ENCODE measurements at regions not wholly inside any gene's neighbourhood (a gene's known extent, or its start where the extent isn't known, plus 50 kb on each side); places are given as distances from the start of the nearest gene placed in this dataset.

DNA sequence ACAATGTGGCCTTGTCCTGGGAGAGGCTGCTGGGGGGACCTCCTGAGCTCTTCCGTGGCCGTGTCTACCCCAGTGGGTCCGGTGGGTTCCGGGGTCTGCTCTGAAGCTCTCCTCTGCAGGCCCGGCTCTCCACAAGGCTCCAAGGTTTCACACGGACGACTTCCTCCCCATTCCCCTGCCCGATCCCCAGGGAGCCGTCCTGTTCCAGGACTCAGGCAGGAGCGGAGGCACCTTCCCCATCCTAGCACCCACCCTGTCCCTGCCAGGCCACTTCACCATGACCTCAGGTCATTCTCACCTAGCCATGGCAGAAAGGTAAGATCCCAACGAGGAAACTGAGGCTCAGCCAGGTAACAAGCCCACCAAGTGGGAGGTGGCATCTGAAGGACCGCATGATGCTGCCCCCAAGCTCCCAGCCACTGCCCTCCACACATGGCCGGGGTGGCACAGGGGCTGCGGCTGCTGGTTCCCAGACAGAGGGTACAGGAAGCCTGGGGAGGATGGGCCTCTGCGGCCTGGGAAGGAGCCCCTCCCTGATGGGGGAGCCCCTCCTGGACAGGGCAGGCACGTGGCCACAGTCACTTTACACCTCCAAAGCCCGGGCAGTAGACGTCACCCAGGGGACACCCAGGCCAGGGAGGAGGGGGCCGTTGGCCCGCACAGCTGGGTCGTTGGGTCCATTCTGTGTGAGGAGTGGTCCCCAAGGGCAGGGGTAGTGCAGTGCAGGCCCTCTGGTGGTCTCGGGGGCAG, 274.0 kb downstream of the NDUFA10 start:
- no peak overlapping the region for H3K27ac ChIP-seq (ENCODE audit: poor library complexity, severe bottlenecking)
- no peak for DNase-seq (ENCODE audit: low spot score)
- no peak for ATAC-seq (ENCODE audit: low read depth)
- H3K9me3 ChIP-seq (ENCODE audit: severe bottlenecking): no peaks in the 10 kb centered on the region
- H3K4me3 ChIP-seq (ENCODE audit: severe bottlenecking): no peak overlapping the region
- no peaks in the 10 kb centered on the region for H3K27me3 ChIP-seq (ENCODE audit: insufficient read depth, poor library complexity, severe bottlenecking)
- H3K4me1 ChIP-seq (ENCODE audit: insufficient read depth, poor library complexity, severe bottlenecking): no peaks in the 10 kb centered on the region
- TF ChIP-seq, protein P1, sequence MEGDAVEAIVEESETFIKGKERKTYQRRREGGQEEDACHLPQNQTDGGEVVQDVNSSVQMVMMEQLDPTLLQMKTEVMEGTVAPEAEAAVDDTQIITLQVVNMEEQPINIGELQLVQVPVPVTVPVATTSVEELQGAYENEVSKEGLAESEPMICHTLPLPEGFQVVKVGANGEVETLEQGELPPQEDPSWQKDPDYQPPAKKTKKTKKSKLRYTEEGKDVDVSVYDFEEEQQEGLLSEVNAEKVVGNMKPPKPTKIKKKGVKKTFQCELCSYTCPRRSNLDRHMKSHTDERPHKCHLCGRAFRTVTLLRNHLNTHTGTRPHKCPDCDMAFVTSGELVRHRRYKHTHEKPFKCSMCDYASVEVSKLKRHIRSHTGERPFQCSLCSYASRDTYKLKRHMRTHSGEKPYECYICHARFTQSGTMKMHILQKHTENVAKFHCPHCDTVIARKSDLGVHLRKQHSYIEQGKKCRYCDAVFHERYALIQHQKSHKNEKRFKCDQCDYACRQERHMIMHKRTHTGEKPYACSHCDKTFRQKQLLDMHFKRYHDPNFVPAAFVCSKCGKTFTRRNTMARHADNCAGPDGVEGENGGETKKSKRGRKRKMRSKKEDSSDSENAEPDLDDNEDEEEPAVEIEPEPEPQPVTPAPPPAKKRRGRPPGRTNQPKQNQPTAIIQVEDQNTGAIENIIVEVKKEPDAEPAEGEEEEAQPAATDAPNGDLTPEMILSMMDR (IDR thresholded peaks at IDR 0.05; ENCODE audit: poor library complexity, severe bottlenecking): no peak
- no peaks in the 10 kb centered on the region for H3K36me3 ChIP-seq (ENCODE audit: low read depth)

GRCh38 chr2:239750045-239750835, 274.9 kb downstream of the NDUFA10 start:
- H3K36me3 ChIP-seq (ENCODE audit: low read depth): no peaks in the 10 kb centered on the region
- H3K9me3 ChIP-seq (ENCODE audit: severe bottlenecking): no peaks in the 10 kb centered on the region
- ATAC-seq (ENCODE audit: low read depth): no peak
- H3K27ac ChIP-seq (ENCODE audit: poor library complexity, severe bottlenecking): no peak overlapping the region
- H3K4me1 ChIP-seq (ENCODE audit: insufficient read depth, poor library complexity, severe bottlenecking): no peaks in the 10 kb centered on the region
- TF ChIP-seq, protein P1 (IDR thresholded peaks at IDR 0.05; ENCODE audit: poor library complexity, severe bottlenecking): no peak
- DNase-seq (ENCODE audit: low spot score): no peak
- H3K27me3 ChIP-seq (ENCODE audit: insufficient read depth, poor library complexity, severe bottlenecking): peaks cover 6% of the 10 kb centered on the region
- H3K4me3 ChIP-seq (ENCODE audit: severe bottlenecking): no peak overlapping the region

GRCh38 chr2:239749272-239749873, 275.8 kb downstream of the NDUFA10 start:
- Histone ChIP-seq H3K36me3 (ENCODE audit: low read depth) (no peaks in the 10 kb centered on the region), H3K4me3 (ENCODE audit: severe bottlenecking) (no peak overlapping the region)
- TF ChIP-seq, protein P1 (IDR thresholded peaks at IDR 0.05; ENCODE audit: poor library complexity, severe bottlenecking): no peak

GRCh38 chr2:239748811-239749210, 276.3 kb downstream of the NDUFA10 start:
- ATAC-seq (ENCODE audit: low read depth) (no peak), DNase-seq (ENCODE audit: low spot score) (no peak)
- H3K27me3 ChIP-seq (ENCODE audit: insufficient read depth, poor library complexity, severe bottlenecking): peaks cover 8% of the 10 kb centered on the region
- H3K4me3 ChIP-seq (ENCODE audit: severe bottlenecking): no peak overlapping the region
- H3K27ac ChIP-seq (ENCODE audit: poor library complexity, severe bottlenecking): no peak overlapping the region
- no peaks in the 10 kb centered on the region for H3K9me3 ChIP-seq (ENCODE audit: severe bottlenecking)
- H3K36me3 ChIP-seq (ENCODE audit: low read depth): no peaks in the 10 kb centered on the region
- TF ChIP-seq, protein P1 (IDR thresholded peaks at IDR 0.05; ENCODE audit: poor library complexity, severe bottlenecking): no peak
- no peaks in the 10 kb centered on the region for H3K4me1 ChIP-seq (ENCODE audit: insufficient read depth, poor library complexity, severe bottlenecking)

More at GRCh38 chr2:239749272-239749873, 275.8 kb downstream of the NDUFA10 start:
- DNase-seq (ENCODE audit: low spot score): no peak
- peaks cover 6% of the 10 kb centered on the region for H3K27me3 ChIP-seq (ENCODE audit: insufficient read depth, poor library complexity, severe bottlenecking)
- 0 out of 3 replicates have a peak, but pooled peaks have one; percentile 21 for ATAC-seq (ENCODE audit: low read depth)
- no peaks in the 10 kb centered on the region for H3K4me1 ChIP-seq (ENCODE audit: insufficient read depth, poor library complexity, severe bottlenecking)
- no peaks in the 10 kb centered on the region for H3K9me3 ChIP-seq (ENCODE audit: severe bottlenecking)
- no peak overlapping the region for H3K27ac ChIP-seq (ENCODE audit: poor library complexity, severe bottlenecking)
